Uterus (tissue), 3 donors: ENCODE measurements at regions not wholly inside any gene's neighbourhood (a gene's known extent, or its start where the extent isn't known, plus 50 kb on each side); places are given as distances from the start of the nearest gene placed in this dataset.

Experiments used
- DNase-seq, 2 donors: peaks; one replicate each; pipeline ENCODE4 v3.0.0-alpha.2; 2019 to 2020
- H3K27ac ChIP-seq, 2 donors: fragments of 200-600 bp; sonication (generic); 1 replicate in 1 of 2; 2 replicates in 1 of 2; pipeline ENCODE4 v1.5.1; 2016 to 2018
- H3K27me3 ChIP-seq, 2 donors: fragments of 200-600 bp; sonication (generic); one replicate each; pipeline ENCODE4 v1.5.1; 2018 to 2019; ENCODE audit warnings: control low read depth in 1 of 2
- H3K36me3 ChIP-seq, 2 donors: fragments of 200-600 bp; sonication (generic); one replicate each; pipeline ENCODE4 v1.5.1; 2019; ENCODE audit warnings: control low read depth in 1 of 2
- H3K4me1 ChIP-seq, 2 donors: fragments of 200-600 bp; sonication (generic); one replicate each; pipeline ENCODE4 v1.5.1; 2018 to 2019; ENCODE audit warnings: control low read depth in 1 of 2
- H3K4me3 ChIP-seq, 2 donors: fragments of 200-600 bp; sonication (generic); 1 replicate in 1 of 2; 2 replicates in 1 of 2; pipeline ENCODE4 v1.5.1; 2018 to 2019; ENCODE audit warnings: mild to moderate bottlenecking in 1 of 2
- H3K9me3 ChIP-seq, 2 donors: fragments of 200-600 bp; sonication (generic); one replicate each; pipeline ENCODE4 v1.5.1; 2019; ENCODE audit warnings: control low read depth in 1 of 2
- CTCF ChIP-seq, 4 experiments: fragments of 200-600 bp in 2 of 4; fragments of 450-650 bp in 2 of 4; sonication (generic) in 2 of 4; IDR thresholded peaks; one replicate each; pipeline ENCODE4 v1.5.1; 2016 to 2019; ENCODE audit warnings: antibody characterized with exemption in 4 of 4, mild to moderate bottlenecking in 2 of 4, moderate library complexity in 1 of 4
- POLR2A ChIP-seq, 2 donors: fragments of 450-650 bp; IDR thresholded peaks; one replicate each; pipeline ENCODE4 v1.6.1; 2016; ENCODE audit warnings: antibody characterized with exemption in 2 of 2, mild to moderate bottlenecking in 1 of 2, moderate library complexity in 1 of 2
- intact Hi-C: fragments of 100-400 bp; cut with DNase I; formaldehyde crosslinking; loops from one replicate; pipeline ENCODE4 v1.15.1; 2023; ENCODE audit warnings: low total_unique reads
- donor health status: DM: yes; HTN: yes; CAD: no.

DNA sequence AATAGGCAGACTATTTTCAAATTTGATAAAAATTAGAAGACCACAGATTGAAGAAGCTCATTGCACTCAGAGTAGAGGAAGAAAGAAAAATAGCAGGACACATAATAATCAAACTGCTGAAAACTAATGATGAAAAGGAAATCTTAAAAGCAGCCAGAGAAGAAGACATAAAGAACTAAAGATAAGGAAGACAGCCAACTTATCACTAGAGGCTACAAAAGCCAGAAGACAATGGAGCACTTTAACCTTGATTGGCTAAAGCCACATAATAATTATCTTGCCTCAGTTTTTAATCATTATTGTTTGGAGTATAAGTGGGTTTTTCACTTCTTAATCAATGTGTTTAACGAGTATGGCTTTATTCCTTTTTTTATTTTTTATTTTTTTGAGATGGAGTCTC, 397.6 kb downstream of the RNF144B start:
- intact Hi-C loops, result no loop called here
- DNase-seq, result no peak
- Histone ChIP-seq H3K9me3 (no peaks in the 10 kb centered on the region), H3K4me3 (no peak overlapping the region), H3K27ac (no peak overlapping the region), H3K4me1 (no peaks in the 10 kb centered on the region), H3K36me3 (no peaks in the 10 kb centered on the region), H3K27me3 (no peaks in the 10 kb centered on the region)
- TF ChIP-seq CTCF (IDR thresholded peaks at IDR 0.05), result no peak
- TF ChIP-seq POLR2A (IDR thresholded peaks at IDR 0.05), result no peak

DNA sequence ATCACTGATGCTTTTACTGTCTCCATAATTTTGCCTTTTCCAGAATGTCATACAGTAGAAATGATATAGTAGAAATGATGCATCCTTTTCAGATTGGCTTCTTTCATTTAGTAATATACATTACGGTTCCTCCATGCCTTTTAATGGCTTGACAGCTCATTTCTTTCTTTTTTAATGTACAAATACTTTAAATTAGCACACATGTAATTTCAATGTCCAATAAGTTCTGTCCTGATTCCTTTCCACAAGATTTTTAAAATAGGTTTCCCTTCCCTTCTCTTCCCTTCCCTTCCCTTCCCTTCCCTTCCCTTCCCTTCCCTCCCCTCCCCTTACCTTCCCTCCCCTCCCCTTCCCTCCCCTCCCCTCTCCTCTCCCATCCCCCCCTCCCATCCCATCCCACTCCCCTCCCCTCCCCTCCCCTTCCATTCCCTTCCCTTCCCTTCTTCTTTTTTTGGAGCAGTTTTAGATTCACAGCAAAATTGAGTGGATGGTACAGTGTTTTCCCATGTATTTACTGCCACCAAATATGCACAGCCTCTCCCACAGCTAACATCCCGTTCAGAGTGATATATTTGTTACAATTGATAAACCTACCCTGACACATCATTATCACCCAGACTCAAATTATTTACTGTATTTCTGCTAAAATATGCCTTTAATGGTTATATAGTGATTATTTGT, 398.8 kb downstream of the RNF144B start:
- Histone ChIP-seq H3K27ac (no peak overlapping the region), H3K27me3 (no peaks in the 10 kb centered on the region), H3K4me1 (no peaks in the 10 kb centered on the region), H3K36me3 (no peaks in the 10 kb centered on the region), H3K9me3 (no peaks in the 10 kb centered on the region), H3K4me3 (no peak overlapping the region)
- TF ChIP-seq POLR2A (IDR thresholded peaks at IDR 0.05) (no peak), CTCF (IDR thresholded peaks at IDR 0.05) (no peak)
- intact Hi-C loops, result no loop called here
- no peak for DNase-seq

GRCh38 chr6:18792866-18793265, 405.7 kb downstream of the RNF144B start:
- intact Hi-C loops, result no loop called here
- TF ChIP-seq CTCF (IDR thresholded peaks at IDR 0.05) (no peak), POLR2A (IDR thresholded peaks at IDR 0.05) (no peak)
- no peak overlapping the region for H3K4me3 ChIP-seq

GRCh38 chr6:18795726-18796125, 408.6 kb downstream of the RNF144B start:
- Histone ChIP-seq H3K27ac (no peak overlapping the region), H3K36me3 (no peaks in the 10 kb centered on the region), H3K27me3 (no peaks in the 10 kb centered on the region), H3K4me1 (no peaks in the 10 kb centered on the region), H3K9me3 (no peaks in the 10 kb centered on the region), H3K4me3 (no peak overlapping the region)
- DNase-seq, result no peak
- TF ChIP-seq CTCF (IDR thresholded peaks at IDR 0.05) (no peak), POLR2A (IDR thresholded peaks at IDR 0.05) (no peak)
- intact Hi-C loops, result no loop called here

More at GRCh38 chr6:18792866-18793265, 405.7 kb downstream of the RNF144B start:
- H3K36me3 ChIP-seq, result no peaks in the 10 kb centered on the region
- no peaks in the 10 kb centered on the region for H3K9me3 ChIP-seq
- H3K27me3 ChIP-seq, result no peaks in the 10 kb centered on the region
- DNase-seq, result no peak
- no peak overlapping the region for H3K27ac ChIP-seq
- no peaks in the 10 kb centered on the region for H3K4me1 ChIP-seq

- Histone ChIP-seq H3K9me3 (peaks cover 0 to 12% of the 10 kb centered on the region in 2 donors), H3K4me1 (no peaks in the 10 kb centered on the region), H3K4me3 (no peak overlapping the region), H3K27me3 (no peaks in the 10 kb centered on the region), H3K27ac (no peak overlapping the region), H3K36me3 (no peaks in the 10 kb centered on the region)
- intact Hi-C loops, result no loop called here
- DNase-seq, result no peak
- TF ChIP-seq POLR2A (IDR thresholded peaks at IDR 0.05) (no peak), CTCF (IDR thresholded peaks at IDR 0.05) (no peak)
These were observed 433.6 kb downstream of the RNF144B start for GRCh38 chr6:18820725-18821124.
